HCT116 (cell line): ENCODE measurements at regions not wholly inside any gene's neighbourhood (a gene's known extent, or its start where the extent isn't known, plus 50 kb on each side); places are given as distances from the start of the nearest gene placed in this dataset.

Experiments
- ATAC-seq: fragments of 200-7000 bp; cut with Tn5 transposase; 2 replicates; pipeline ENCODE4 v1.9.1; 2020; ENCODE audit warnings: mild to moderate bottlenecking, moderate library complexity
- BruUV-seq: library from RNA; stranded (reverse); fragments of 400-500 nt; replicated peaks from 2 replicates; lab custom pipeline; 2021; lab: Mats Ljungman, UMichigan
- CTCF ChIA-PET: fragments of 300-600 bp; sonication (Branson Sonifier 250); formaldehyde crosslinking; loops from one replicate; lab custom pipeline; 2021; ENCODE audit warnings: antibody characterized with exemption; lab: Charles Lee
- POLR2A ChIA-PET: fragments of 300-600, 350-600 bp; sonication (Branson Sonifier 250); formaldehyde crosslinking; loops from one replicate; lab custom pipeline; 2021; ENCODE audit warnings: antibody characterized with exemption; lab: Charles Lee
- RAD21 ChIA-PET, 2 experiments: fragments of 300-600 bp; sonication (Branson Sonifier 250); formaldehyde crosslinking; loops; one replicate each; lab custom pipeline; 2023; ENCODE audit warnings: low total read pairs in 2 of 2; ENCODE audit not compliant: uncharacterized antibody in 2 of 2, unreplicated experiment in 2 of 2, low non-redundant PET in 1 of 2; lab: Charles Lee
- DNase-seq: peaks from one replicate; pipeline ENCODE4 v3.0.0-alpha.2; 2010; ENCODE audit warnings: low read depth, low spot score
- H2AFZ ChIP-seq: fragments of 200-600 bp; shearing (Covaris generic), sonication (generic); 2 replicates; pipeline ENCODE4 v1.6.1; 2017; ENCODE audit warnings: low read depth, mixed run types, mixed read lengths, antibody characterized with exemption, low read length; ENCODE audit not compliant: poor library complexity, severe bottlenecking
- H3K27ac ChIP-seq: 2 replicates; pipeline ENCODE4 v1.5.1; 2012; ENCODE audit warnings: low read depth, low read length
- H3K27me3 ChIP-seq: fragments of 200-600 bp; sonication (generic); 2 replicates; pipeline ENCODE4 v1.6.1; 2016; ENCODE audit warnings: mixed run types, low read length, mixed read lengths; ENCODE audit not compliant: insufficient read depth
- H3K36me3 ChIP-seq, 2 experiments: fragments of 200-500 bp in 1 of 2; fragments of 200-600 bp in 1 of 2; sonication (Bioruptor generic) in 1 of 2; sonication (generic) in 1 of 2; 2 replicates each; pipeline versions ENCODE4 v1.5.1 to v1.6.1; 2014 to 2016; ENCODE audit warnings: low read length in 2 of 2, inconsistent platforms in 1 of 2, mixed read lengths in 1 of 2, mixed run types in 1 of 2; ENCODE audit not compliant: insufficient read depth in 2 of 2, control insufficient read depth in 1 of 2
- H3K4me1 ChIP-seq, 2 experiments: fragments of 200-600 bp in 1 of 2; sonication (generic) in 1 of 2; 2 replicates each; pipeline versions ENCODE4 v1.5.1 to v1.6.1; 2012 to 2017; ENCODE audit warnings: low read length in 2 of 2, inconsistent platforms in 1 of 2, mild to moderate bottlenecking in 1 of 2, mixed read lengths in 1 of 2, mixed run types in 1 of 2, moderate library complexity in 1 of 2; ENCODE audit not compliant: insufficient read depth in 2 of 2, control insufficient read depth in 1 of 2
- H3K4me2 ChIP-seq: fragments of 200-600 bp; sonication (generic); 2 replicates; pipeline ENCODE4 v1.6.1; 2017; ENCODE audit warnings: mixed run types, low read length, mixed read lengths
- H3K4me3 ChIP-seq, 2 experiments: fragments of 200-600 bp in 1 of 2; sonication (generic) in 1 of 2; replicated peaks in 1 of 2; 2 replicates each; pipeline ENCODE4 v1.5.1; 2011 to 2016; ENCODE audit warnings: low read length in 2 of 2, control low read depth in 1 of 2, low read depth in 1 of 2, mild to moderate bottlenecking in 1 of 2, mixed read lengths in 1 of 2, mixed run types in 1 of 2
- H3K79me2 ChIP-seq: fragments of 200-600 bp; sonication (generic); 2 replicates; pipeline ENCODE4 v1.6.1; 2017; ENCODE audit warnings: mild to moderate bottlenecking, mixed run types, low read length, moderate library complexity, mixed read lengths; ENCODE audit not compliant: insufficient read depth
- H3K9ac ChIP-seq: fragments of 200-600 bp; sonication (generic); 2 replicates; pipeline ENCODE4 v1.6.1; 2016; ENCODE audit warnings: low read length, mixed read lengths
- H3K9me2 ChIP-seq: fragments of 200-600 bp; sonication (generic), shearing (Covaris generic); 2 replicates; pipeline ENCODE4 v1.6.1; 2017; ENCODE audit warnings: mixed run types, mild to moderate bottlenecking, moderate library complexity; ENCODE audit not compliant: insufficient read depth
- H3K9me3 ChIP-seq, 2 experiments: fragments of 200-500 bp in 1 of 2; fragments of 200-600 bp in 1 of 2; sonication (Bioruptor generic) in 1 of 2; sonication (generic) in 1 of 2; 2 replicates each; pipeline ENCODE4 v1.6.1; 2014 to 2017; ENCODE audit warnings: low read length in 2 of 2, mixed read lengths in 2 of 2, inconsistent platforms in 1 of 2, low read depth in 1 of 2, mild to moderate bottlenecking in 1 of 2, mixed run types in 1 of 2, moderate library complexity in 1 of 2; ENCODE audit not compliant: control insufficient read depth in 1 of 2, insufficient read depth in 1 of 2
- H4K20me1 ChIP-seq: fragments of 200-600 bp; sonication (generic), shearing (Covaris generic); 2 replicates; pipeline ENCODE4 v1.6.1; 2017; ENCODE audit warnings: mixed run types, mild to moderate bottlenecking, moderate library complexity; ENCODE audit not compliant: insufficient read depth
- ELF1 ChIP-seq: IDR thresholded peaks from 2 replicates; pipeline ENCODE4 v1.6.1; 2012; ENCODE audit warnings: low read depth, borderline replicate concordance
- EZH2 ChIP-seq: fragments of 200-600 bp; sonication (generic); IDR thresholded peaks from 2 replicates; pipeline ENCODE4 v1.6.1; 2017; ENCODE audit warnings: antibody characterized with exemption, mixed run types
- EZH2phosphoT487 ChIP-seq: fragments of 200-600 bp; IDR thresholded peaks from 2 replicates; pipeline ENCODE4 v1.6.1; 2018; ENCODE audit warnings: antibody characterized with exemption, borderline replicate concordance
- FOSL1 ChIP-seq: IDR thresholded peaks from 2 replicates; pipeline ENCODE4 v1.6.1; 2012; ENCODE audit warnings: low read depth
- ZBTB33 ChIP-seq: IDR thresholded peaks from 2 replicates; pipeline ENCODE4 v1.6.1; 2011; ENCODE audit warnings: mild to moderate bottlenecking, low read length, moderate library complexity; ENCODE audit not compliant: insufficient replicate concordance; ENCODE audit errors: extremely low read depth
- intact Hi-C: fragments of 100-400 bp; cut with micrococcal nuclease; formaldehyde crosslinking; loops from 2 replicates; pipeline ENCODE4 v1.10.0; 2022
- TF ChIP-seq, protein P1 (sequence below): IDR thresholded peaks from 2 replicates; pipeline ENCODE4 v1.6.1; 2012
- TF ChIP-seq, protein P2 (sequence below): IDR thresholded peaks from 2 replicates; pipeline ENCODE4 v1.6.1; 2012

- ChIA-PET RAD21 (no interaction called here), CTCF (no interaction called here), POLR2A (no interaction called here)
- H3K4me2 ChIP-seq: no peak overlapping the region
- H3K36me3 ChIP-seq: no peaks in the 10 kb centered on the region
- no peaks in the 10 kb centered on the region for H3K9me2 ChIP-seq
- TF ChIP-seq ZBTB33: no peak
- TF ChIP-seq, protein P1, sequence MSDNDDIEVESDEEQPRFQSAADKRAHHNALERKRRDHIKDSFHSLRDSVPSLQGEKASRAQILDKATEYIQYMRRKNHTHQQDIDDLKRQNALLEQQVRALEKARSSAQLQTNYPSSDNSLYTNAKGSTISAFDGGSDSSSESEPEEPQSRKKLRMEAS: no peak
- no peak for TF ChIP-seq ELF1
- TF ChIP-seq EZH2: no peak
- TF ChIP-seq EZH2phosphoT487: no peak
- TF ChIP-seq, protein P2, sequence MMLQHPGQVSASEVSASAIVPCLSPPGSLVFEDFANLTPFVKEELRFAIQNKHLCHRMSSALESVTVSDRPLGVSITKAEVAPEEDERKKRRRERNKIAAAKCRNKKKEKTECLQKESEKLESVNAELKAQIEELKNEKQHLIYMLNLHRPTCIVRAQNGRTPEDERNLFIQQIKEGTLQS: no peak
- TF ChIP-seq FOSL1: no peak
- H3K4me1 ChIP-seq: no peaks in the 10 kb centered on the region
- no peaks in the 10 kb centered on the region for H3K27me3 ChIP-seq
- H3K4me3 ChIP-seq: no peak overlapping the region
- no peak overlapping the region for H3K9ac ChIP-seq
- no peaks in the 10 kb centered on the region for H4K20me1 ChIP-seq
- H2AFZ ChIP-seq: no peak overlapping the region
- H3K79me2 ChIP-seq: no peaks in the 10 kb centered on the region
- ATAC-seq (no peak), DNase-seq (no peak)
- intact Hi-C loops: no loop called here
- no TSS peak for BruUV-seq
- H3K9me3 ChIP-seq: no peaks in the 10 kb centered on the region
- H3K27ac ChIP-seq: no peak overlapping the region
Measured at GRCh38 chr10:47176903-47177868, 122.8 kb upstream of the GDF10 start.
